Suprapubic skin (tissue), 4 donors: ENCODE measurements at regions not wholly inside any gene's neighbourhood (a gene's known extent, or its start where the extent isn't known, plus 50 kb on each side); places are given as distances from the start of the nearest gene placed in this dataset.

Experiments
- DNase-seq, 2 donors: peaks; one replicate each; pipeline ENCODE4 v3.0.0-alpha.2; 2019; ENCODE audit warnings: low spot score in 2 of 2
- H3K27ac ChIP-seq: fragments of 200-600 bp; sonication (generic); one replicate; pipeline ENCODE4 v1.5.1; 2019
- H3K27me3 ChIP-seq: fragments of 200-600 bp; sonication (generic); one replicate; pipeline ENCODE4 v1.5.1; 2019
- H3K36me3 ChIP-seq: fragments of 200-600 bp; sonication (generic); one replicate; pipeline ENCODE4 v1.5.1; 2019
- H3K4me1 ChIP-seq: fragments of 200-600 bp; sonication (generic); one replicate; pipeline ENCODE4 v1.5.1; 2019
- H3K4me3 ChIP-seq: fragments of 200-600 bp; sonication (generic); one replicate; pipeline ENCODE4 v1.5.1; 2019; ENCODE audit warnings: mild to moderate bottlenecking
- H3K9me3 ChIP-seq: fragments of 200-600 bp; sonication (generic); one replicate; pipeline ENCODE4 v1.5.1; 2019
- CTCF ChIP-seq, 2 donors: fragments of 200-600 bp in 1 of 2; fragments of 450-650 bp in 1 of 2; sonication (generic) in 1 of 2; IDR thresholded peaks; one replicate each; pipeline ENCODE4 v1.5.1; 2016 to 2019; ENCODE audit warnings: antibody characterized with exemption in 2 of 2, mild to moderate bottlenecking in 1 of 2, moderate library complexity in 1 of 2
- EP300 ChIP-seq: sonication (generic); formaldehyde crosslinking; IDR thresholded peaks from one replicate; pipeline ENCODE4 v1.6.1; 2017; ENCODE audit warnings: antibody characterized with exemption
- POLR2A ChIP-seq, 2 donors: fragments of 450-650 bp; IDR thresholded peaks; one replicate each; pipeline ENCODE4 v1.6.1; 2017; ENCODE audit warnings: antibody characterized with exemption in 2 of 2, mild to moderate bottlenecking in 2 of 2, moderate library complexity in 2 of 2
- POLR2AphosphoS5 ChIP-seq, 3 donors: sonication (generic); formaldehyde crosslinking; IDR thresholded peaks; one replicate each; pipeline ENCODE4 v1.6.1; 2017; ENCODE audit warnings: antibody characterized with exemption in 3 of 3
- WGBS: methylation state at CpG from one replicate; pipeline ENCODE4 v1.1.5; 2018; 5-methylcytosine and 5-hydroxymethylcytosine counted together

GRCh38 chr2:23058435-23058834, 326.5 kb upstream of the KLHL29 start:
- Histone ChIP-seq H3K4me1 (no peaks in the 10 kb centered on the region), H3K36me3 (no peaks in the 10 kb centered on the region), H3K27me3 (no peaks in the 10 kb centered on the region), H3K9me3 (no peaks in the 10 kb centered on the region), H3K4me3 (no peak overlapping the region), H3K27ac (no peak overlapping the region)
- TF ChIP-seq POLR2AphosphoS5 (IDR thresholded peaks at IDR 0.05) (no peak), EP300 (no peak), CTCF (IDR thresholded peaks at IDR 0.05) (no peak), POLR2A (IDR thresholded peaks at IDR 0.05) (no peak)
- WGBS: 89% methylated on average over 6 of the region's 9 CpGs
- no peak for DNase-seq

- TF ChIP-seq POLR2A (IDR thresholded peaks at IDR 0.05): no peak
- no peak for TF ChIP-seq EP300
- TF ChIP-seq POLR2AphosphoS5 (IDR thresholded peaks at IDR 0.05): no peak
- no peak for TF ChIP-seq CTCF (IDR thresholded peaks at IDR 0.05)
- Histone ChIP-seq H3K27me3 (no peaks in the 10 kb centered on the region), H3K36me3 (no peaks in the 10 kb centered on the region), H3K9me3 (no peaks in the 10 kb centered on the region), H3K27ac (no peak overlapping the region), H3K4me3 (no peak overlapping the region), H3K4me1 (no peaks in the 10 kb centered on the region)
- no peak for DNase-seq
- WGBS: 95% methylated on average over 4 of the region's 4 CpGs
Measured at GRCh38 chr2:23065210-23065609, 319.8 kb upstream of the KLHL29 start.

GRCh38 chr2:23065936-23066335, 319.0 kb upstream of the KLHL29 start:
- WGBS: 71% methylated on average over 6 of the region's 8 CpGs

GRCh38 chr2:23066686-23067085, 318.3 kb upstream of the KLHL29 start:
- Histone ChIP-seq H3K27me3 (no peaks in the 10 kb centered on the region), H3K4me3 (no peak overlapping the region), H3K4me1 (no peaks in the 10 kb centered on the region), H3K36me3 (no peaks in the 10 kb centered on the region), H3K27ac (no peak overlapping the region), H3K9me3 (no peaks in the 10 kb centered on the region)
- DNase-seq: no peak
- WGBS: 89% methylated on average over 3 of the region's 3 CpGs
- no peak for TF ChIP-seq EP300
- TF ChIP-seq POLR2AphosphoS5 (IDR thresholded peaks at IDR 0.05): no peak
- no peak for TF ChIP-seq CTCF (IDR thresholded peaks at IDR 0.05)
- TF ChIP-seq POLR2A (IDR thresholded peaks at IDR 0.05): no peak

More at GRCh38 chr2:23065936-23066335, 319.0 kb upstream of the KLHL29 start:
- no peak overlapping the region for H3K4me3 ChIP-seq
- no peaks in the 10 kb centered on the region for H3K9me3 ChIP-seq
- H3K4me1 ChIP-seq: no peaks in the 10 kb centered on the region
- no peaks in the 10 kb centered on the region for H3K27me3 ChIP-seq
- DNase-seq: no peak
- H3K36me3 ChIP-seq: no peaks in the 10 kb centered on the region
- TF ChIP-seq EP300: no peak
- no peak for TF ChIP-seq POLR2A (IDR thresholded peaks at IDR 0.05)
- TF ChIP-seq POLR2AphosphoS5 (IDR thresholded peaks at IDR 0.05): no peak
- TF ChIP-seq CTCF (IDR thresholded peaks at IDR 0.05): no peak
- no peak overlapping the region for H3K27ac ChIP-seq

GRCh38 chr2:23069156-23069555, 315.8 kb upstream of the KLHL29 start:
- no peaks in the 10 kb centered on the region for H3K4me1 ChIP-seq
- WGBS: 93% methylated on average over 3 of the region's 3 CpGs
- no peak overlapping the region for H3K27ac ChIP-seq
- no peaks in the 10 kb centered on the region for H3K27me3 ChIP-seq
- H3K4me3 ChIP-seq: no peak overlapping the region
- H3K36me3 ChIP-seq: no peaks in the 10 kb centered on the region
- TF ChIP-seq POLR2A (IDR thresholded peaks at IDR 0.05): no peak
- TF ChIP-seq CTCF (IDR thresholded peaks at IDR 0.05): no peak
- no peak for TF ChIP-seq POLR2AphosphoS5 (IDR thresholded peaks at IDR 0.05)
- TF ChIP-seq EP300: no peak
- no peaks in the 10 kb centered on the region for H3K9me3 ChIP-seq
- no peak for DNase-seq
